Trophoblast cell (in vitro differentiated cells and primary cell): ENCODE measurements at regions not wholly inside any gene's neighbourhood (a gene's known extent, or its start where the extent isn't known, plus 50 kb on each side); places are given as distances from the start of the nearest gene placed in this dataset.
A peak's percentile ranks its signal among the peaks of the same experiment; 100 is the strongest.

Experiments
- DNase-seq, 2 donors: peaks; one replicate each; pipeline ENCODE4 v3.0.0-alpha.2; 2016
- H2AFZ ChIP-seq: 2 replicates; pipeline ENCODE4 v1.6.1; 2013; ENCODE audit warnings: low read length, moderate library complexity, mild to moderate bottlenecking; ENCODE audit not compliant: insufficient read depth, poor library complexity
- H2AK5ac ChIP-seq: 2 replicates; pipeline ENCODE4 v1.6.1; 2013; ENCODE audit warnings: mild to moderate bottlenecking, low read length
- H2BK120ac ChIP-seq: 2 replicates; pipeline ENCODE4 v1.6.1; 2013; ENCODE audit warnings: low read length, mild to moderate bottlenecking, moderate library complexity; ENCODE audit not compliant: insufficient read depth, poor library complexity
- H2BK12ac ChIP-seq: 2 replicates; pipeline ENCODE4 v1.6.1; 2013; ENCODE audit warnings: mild to moderate bottlenecking, low read length, moderate library complexity
- H2BK5ac ChIP-seq: 2 replicates; pipeline ENCODE4 v1.6.1; 2013; ENCODE audit warnings: low read length, low read depth, moderate library complexity, mild to moderate bottlenecking; ENCODE audit not compliant: poor library complexity
- H3K14ac ChIP-seq: 2 replicates; pipeline ENCODE4 v1.6.1; 2013; ENCODE audit warnings: mild to moderate bottlenecking, low read length
- H3K18ac ChIP-seq: 2 replicates; pipeline ENCODE4 v1.6.1; 2013; ENCODE audit warnings: mild to moderate bottlenecking, low read length
- H3K23ac ChIP-seq: 2 replicates; pipeline ENCODE4 v1.6.1; 2013; ENCODE audit warnings: low read length
- H3K27ac ChIP-seq: 2 replicates; pipeline ENCODE4 v1.5.1; 2013; ENCODE audit warnings: low read depth, mild to moderate bottlenecking, inconsistent platforms, low read length, moderate library complexity
- H3K27me3 ChIP-seq: 2 replicates; pipeline ENCODE4 v1.6.1; 2013; ENCODE audit warnings: inconsistent platforms, mild to moderate bottlenecking, low read length, moderate library complexity; ENCODE audit not compliant: insufficient read depth
- H3K36me3 ChIP-seq, 2 experiments: 1 replicate in 1 of 2; 2 replicates in 1 of 2; pipeline ENCODE4 v1.6.1; 2013; ENCODE audit warnings: low read length in 2 of 2, mild to moderate bottlenecking in 2 of 2, moderate library complexity in 1 of 2; ENCODE audit not compliant: insufficient read depth in 2 of 2, control insufficient read depth in 1 of 2
- H3K4ac ChIP-seq: 2 replicates; pipeline ENCODE4 v1.6.1; 2013; ENCODE audit warnings: low read depth, mild to moderate bottlenecking, low read length, moderate library complexity
- H3K4me1 ChIP-seq, 2 experiments: 1 replicate in 1 of 2; 2 replicates in 1 of 2; pipeline ENCODE4 v1.6.1; 2013; ENCODE audit warnings: low read length in 2 of 2, mild to moderate bottlenecking in 2 of 2, moderate library complexity in 1 of 2; ENCODE audit not compliant: insufficient read depth in 2 of 2, control insufficient read depth in 1 of 2
- H3K4me2 ChIP-seq: 2 replicates; pipeline ENCODE4 v1.6.1; 2013; ENCODE audit warnings: inconsistent platforms, mild to moderate bottlenecking, low read length, moderate library complexity
- H3K4me3 ChIP-seq: 2 replicates; pipeline ENCODE4 v1.5.1; 2013; ENCODE audit warnings: mild to moderate bottlenecking, low read depth, low read length, inconsistent platforms
- H3K79me1 ChIP-seq: one replicate; pipeline ENCODE4 v1.6.1; 2013; ENCODE audit warnings: low read length
- H3K79me2 ChIP-seq: 2 replicates; pipeline ENCODE4 v1.6.1; 2013; ENCODE audit warnings: low read length, mild to moderate bottlenecking; ENCODE audit not compliant: control insufficient read depth, insufficient read depth, poor library complexity
- H3K9ac ChIP-seq: 2 replicates; pipeline ENCODE4 v1.6.1; 2013; ENCODE audit warnings: mild to moderate bottlenecking, low read length
- H3K9me3 ChIP-seq: 2 replicates; pipeline ENCODE4 v1.6.1; 2013; ENCODE audit warnings: low read depth, mild to moderate bottlenecking, control low read depth, inconsistent platforms, low read length; ENCODE audit not compliant: insufficient read depth
- H4K12ac ChIP-seq: 2 replicates; pipeline ENCODE4 v1.6.1; 2013; ENCODE audit warnings: low read depth, mild to moderate bottlenecking, low read length, moderate library complexity
- H4K8ac ChIP-seq: 2 replicates; pipeline ENCODE4 v1.6.1; 2013; ENCODE audit warnings: low read depth, mild to moderate bottlenecking, low read length, moderate library complexity
- H4K91ac ChIP-seq: one replicate; pipeline ENCODE4 v1.6.1; 2013; ENCODE audit warnings: low read depth, mild to moderate bottlenecking, low read length, moderate library complexity
- WGBS: extraction: QIAGEN DNeasy Blood & Tissue Kit; methylation state at CpG from one replicate; pipeline ENCODE4 v1.1.7; 2013; ENCODE audit warnings: missing lambda C conversion rate; ENCODE audit not compliant: insufficient read length, insufficient coverage; ENCODE audit errors: extremely low coverage; 5-methylcytosine and 5-hydroxymethylcytosine counted together

DNA sequence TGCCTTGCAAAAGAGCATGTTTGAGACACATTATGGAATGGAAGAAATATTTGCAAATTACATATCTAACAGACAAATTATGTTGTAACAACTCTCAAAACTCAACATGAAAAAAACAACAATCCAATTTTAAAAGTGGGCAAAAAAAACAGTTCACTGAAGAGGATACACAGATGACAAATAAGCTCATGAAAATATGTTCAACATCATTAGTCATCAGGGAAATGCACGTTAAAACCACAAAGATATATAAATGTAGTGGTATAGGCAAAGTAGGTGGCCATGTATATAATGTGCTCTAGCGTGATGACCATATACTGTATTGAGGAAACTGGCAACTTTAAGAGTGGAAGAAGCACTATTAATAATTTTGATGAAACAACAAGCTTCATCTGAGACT, 220.1 kb downstream of the IRS1 start:
- H3K23ac ChIP-seq = no peak overlapping the region
- H3K27ac ChIP-seq = no peak overlapping the region
- H2AK5ac ChIP-seq = no peak overlapping the region
- DNase-seq = peak in 1 of 2 donors; percentile 18
- no peak overlapping the region for H2BK5ac ChIP-seq
- H2BK120ac ChIP-seq = no peak overlapping the region
- no peak overlapping the region for H4K8ac ChIP-seq
- H4K91ac ChIP-seq = no peak overlapping the region
- no peak overlapping the region for H2AFZ ChIP-seq
- no peak overlapping the region for H4K12ac ChIP-seq
- no peak overlapping the region for H3K4me2 ChIP-seq
- no peaks in the 10 kb centered on the region for H3K27me3 ChIP-seq
- no peak overlapping the region for H3K9ac ChIP-seq
- no peak overlapping the region for H3K4me3 ChIP-seq
- H3K79me2 ChIP-seq = no peaks in the 10 kb centered on the region
- no CpG with 5 or more reads among the region's 2 CpGs for WGBS
- no peak overlapping the region for H3K18ac ChIP-seq
- H3K9me3 ChIP-seq = no peaks in the 10 kb centered on the region
- H3K36me3 ChIP-seq = no peaks in the 10 kb centered on the region
- peaks cover 3 to 14% of the 10 kb centered on the region in 2 experiments for H3K4me1 ChIP-seq
- peaks cover 6% of the 10 kb centered on the region for H3K79me1 ChIP-seq
- no peak overlapping the region for H3K14ac ChIP-seq
- no peak overlapping the region for H3K4ac ChIP-seq
- H2BK12ac ChIP-seq = no peak overlapping the region

DNA sequence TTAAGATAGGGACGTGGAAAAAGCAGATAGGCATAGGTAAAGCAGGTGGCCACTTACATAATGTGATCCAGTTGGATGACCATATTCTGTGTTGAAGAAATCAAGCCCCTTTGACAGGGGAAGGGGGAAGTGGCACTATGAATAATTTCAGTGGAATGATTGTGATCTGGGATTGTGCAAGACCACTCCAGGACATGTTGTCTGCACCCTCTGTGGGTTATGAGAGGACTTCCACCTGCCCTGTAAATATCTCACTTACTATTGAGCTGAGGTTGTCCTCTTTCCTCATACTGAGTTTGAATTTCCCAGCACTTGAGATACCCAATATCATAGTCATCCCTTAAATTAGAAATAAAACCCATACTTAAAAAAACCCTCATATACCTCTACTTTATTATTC, 220.7 kb downstream of the IRS1 start:
- Histone ChIP-seq H2BK5ac (no peak overlapping the region), H3K18ac (no peak overlapping the region), H3K9me3 (no peaks in the 10 kb centered on the region), H3K4ac (no peak overlapping the region), H2BK120ac (no peak overlapping the region), H3K4me2 (no peak overlapping the region), H3K79me2 (no peaks in the 10 kb centered on the region), H3K14ac (no peak overlapping the region), H2AK5ac (no peak overlapping the region), H3K4me1 (peaks cover 3 to 14% of the 10 kb centered on the region in 2 experiments), H3K27ac (no peak overlapping the region), H3K27me3 (no peaks in the 10 kb centered on the region), H4K8ac (no peak overlapping the region), H3K36me3 (no peaks in the 10 kb centered on the region), H2AFZ (no peak overlapping the region), H4K12ac (no peak overlapping the region), H3K79me1 (peaks cover 6% of the 10 kb centered on the region), H3K9ac (no peak overlapping the region), H3K23ac (no peak overlapping the region), H3K4me3 (no peak overlapping the region), H2BK12ac (no peak overlapping the region), H4K91ac (no peak overlapping the region)
- WGBS = no CpG with 5 or more reads among the region's 1 CpG
- peak; percentile 64 to 67 for DNase-seq

DNA sequence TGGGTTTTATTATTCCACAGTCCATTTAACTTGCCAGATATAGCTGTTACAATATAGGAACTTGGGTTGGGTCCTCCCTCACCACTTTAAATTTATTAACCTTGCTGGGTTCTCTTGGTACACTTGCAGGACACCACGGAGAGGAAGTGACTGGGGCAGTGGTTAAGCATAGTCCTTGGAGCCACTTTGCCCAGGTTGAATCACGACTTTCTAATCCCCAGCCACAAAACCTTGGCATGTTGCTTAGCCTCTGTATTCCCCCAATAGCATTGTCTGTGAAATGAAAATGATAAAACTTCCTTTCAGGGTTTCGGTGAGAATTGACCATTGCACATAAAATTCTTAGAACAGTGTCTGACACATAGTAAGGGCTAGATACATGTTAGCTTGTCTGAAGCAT, 221.2 kb downstream of the IRS1 start:
- H3K4ac ChIP-seq = no peak overlapping the region
- no peak overlapping the region for H2AK5ac ChIP-seq
- no peak overlapping the region for H2BK5ac ChIP-seq
- H3K27me3 ChIP-seq = no peaks in the 10 kb centered on the region
- H3K27ac ChIP-seq = no peak overlapping the region
- no peak overlapping the region for H3K4me3 ChIP-seq
- no peak overlapping the region for H3K18ac ChIP-seq
- no CpG with 5 or more reads among the region's 3 CpGs for WGBS
- no peak overlapping the region for H3K23ac ChIP-seq
- no peak overlapping the region for H3K4me2 ChIP-seq
- H3K79me2 ChIP-seq = no peaks in the 10 kb centered on the region
- H3K36me3 ChIP-seq = no peaks in the 10 kb centered on the region
- no peak for DNase-seq
- no peak overlapping the region for H2AFZ ChIP-seq
- no peak overlapping the region for H3K14ac ChIP-seq
- no peak overlapping the region for H4K12ac ChIP-seq
- peaks cover 3 to 11% of the 10 kb centered on the region in 2 experiments for H3K4me1 ChIP-seq
- no peak overlapping the region for H4K91ac ChIP-seq
- H4K8ac ChIP-seq = no peak overlapping the region
- H3K9ac ChIP-seq = no peak overlapping the region
- no peak overlapping the region for H2BK120ac ChIP-seq
- no peak overlapping the region for H2BK12ac ChIP-seq
- H3K9me3 ChIP-seq = no peaks in the 10 kb centered on the region
- peaks cover 5% of the 10 kb centered on the region for H3K79me1 ChIP-seq

DNA sequence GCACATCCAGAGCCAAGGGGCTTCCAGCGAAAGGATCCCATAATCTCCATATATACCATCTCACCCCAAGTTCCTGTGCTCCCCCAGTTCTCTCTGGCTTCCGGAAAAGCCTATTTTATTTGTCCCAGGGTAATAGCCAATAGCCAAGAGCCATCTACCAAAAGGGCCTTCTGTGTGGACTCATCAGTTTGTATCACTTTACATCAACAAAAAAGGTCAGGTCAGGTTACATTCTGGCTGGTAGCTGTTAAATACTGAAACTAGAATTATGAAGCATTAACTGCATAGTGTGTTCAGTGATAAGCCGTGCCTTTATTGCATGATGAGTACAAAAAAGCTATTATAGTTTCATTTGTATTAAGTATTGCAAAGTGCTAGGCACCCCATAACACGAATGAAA, 223.7 kb downstream of the IRS1 start:
- no CpG with 5 or more reads among the region's 4 CpGs for WGBS
- Histone ChIP-seq H3K27ac (no peak overlapping the region), H4K12ac (no peak overlapping the region), H3K4ac (no peak overlapping the region), H3K18ac (no peak overlapping the region), H3K79me1 (no peaks in the 10 kb centered on the region), H2AK5ac (no peak overlapping the region), H3K4me2 (no peak overlapping the region), H2BK120ac (peak overlapping the region; percentile 22), H3K27me3 (no peaks in the 10 kb centered on the region), H3K79me2 (no peaks in the 10 kb centered on the region), H3K9me3 (no peaks in the 10 kb centered on the region), H2AFZ (no peak overlapping the region), H3K4me1 (peaks cover 0 to 2% of the 10 kb centered on the region in 2 experiments), H2BK12ac (peak overlapping the region; percentile 22), H2BK5ac (no peak overlapping the region), H3K4me3 (no peak overlapping the region), H4K91ac (no peak overlapping the region), H4K8ac (no peak overlapping the region), H3K9ac (no peak overlapping the region), H3K36me3 (no peaks in the 10 kb centered on the region), H3K23ac (no peak overlapping the region), H3K14ac (no peak overlapping the region)
- no peak for DNase-seq
